ENCODE measurements at regions not wholly inside any gene's neighbourhood (a gene's known extent, or its start where the extent isn't known, plus 50 kb on each side); places are given as distances from the start of the nearest gene placed in this dataset.

GRCh38 chr4:58935332-58935731 is 1825.1 kb upstream of the IGFBP7 start:
- TF ChIP-seq POLR2AphosphoS5 (IDR thresholded peaks at IDR 0.05; ENCODE audit: low read depth, low read length) (no peak), SIN3A (IDR thresholded peaks at IDR 0.05; ENCODE audit: borderline replicate concordance, insufficient read depth, low read length) (no peak), TAF1 (IDR thresholded peaks at IDR 0.05; ENCODE audit: borderline replicate concordance, insufficient read depth, low read length) (no peak)

GRCh38 chr4:58936436-58936835 is 1826.3 kb upstream of the IGFBP7 start:
- TF ChIP-seq TAF1 (IDR thresholded peaks at IDR 0.05; ENCODE audit: borderline replicate concordance, insufficient read depth, low read length), result no peak
- TF ChIP-seq SIN3A (IDR thresholded peaks at IDR 0.05; ENCODE audit: borderline replicate concordance, insufficient read depth, low read length), result no peak
- TF ChIP-seq FOXP2 (optimal IDR thresholded peaks at IDR 0.05; ENCODE audit: borderline replicate concordance, extremely low read depth, extremely low read length, insufficient read depth), result no peak
- no peak for TF ChIP-seq POLR2AphosphoS5 (IDR thresholded peaks at IDR 0.05; ENCODE audit: low read depth, low read length)
- no peak for TF ChIP-seq REST (IDR thresholded peaks at IDR 0.05; ENCODE audit: insufficient read depth in 1 of 2, low read depth in 2 of 2, low read length in 2 of 2)

- TF ChIP-seq POLR2AphosphoS5 (IDR thresholded peaks at IDR 0.05; ENCODE audit: low read depth, low read length) (no peak), REST (IDR thresholded peaks at IDR 0.05; ENCODE audit: insufficient read depth in 1 of 2, low read depth in 2 of 2, low read length in 2 of 2) (no peak), SIN3A (IDR thresholded peaks at IDR 0.05; ENCODE audit: borderline replicate concordance, insufficient read depth, low read length) (no peak), FOXP2 (optimal IDR thresholded peaks at IDR 0.05; ENCODE audit: borderline replicate concordance, extremely low read depth, extremely low read length, insufficient read depth) (no peak), TAF1 (IDR thresholded peaks at IDR 0.05; ENCODE audit: borderline replicate concordance, insufficient read depth, low read length) (no peak)
Observed at GRCh38 chr4:58940167-58940566, 1830.0 kb upstream of the IGFBP7 start.

- TF ChIP-seq SIN3A (IDR thresholded peaks at IDR 0.05; ENCODE audit: borderline replicate concordance, insufficient read depth, low read length) (no peak), REST (IDR thresholded peaks at IDR 0.05; ENCODE audit: insufficient read depth in 1 of 2, low read depth in 2 of 2, low read length in 2 of 2) (no peak), FOXP2 (optimal IDR thresholded peaks at IDR 0.05; ENCODE audit: borderline replicate concordance, extremely low read depth, extremely low read length, insufficient read depth) (no peak), POLR2AphosphoS5 (IDR thresholded peaks at IDR 0.05; ENCODE audit: low read depth, low read length) (no peak), TAF1 (IDR thresholded peaks at IDR 0.05; ENCODE audit: borderline replicate concordance, insufficient read depth, low read length) (no peak)
Observed at GRCh38 chr4:58941286-58941685, 1831.1 kb upstream of the IGFBP7 start.

- no peak for TF ChIP-seq SIN3A (IDR thresholded peaks at IDR 0.05; ENCODE audit: borderline replicate concordance, insufficient read depth, low read length)
- TF ChIP-seq POLR2AphosphoS5 (IDR thresholded peaks at IDR 0.05; ENCODE audit: low read depth, low read length), result no peak
- no peak for TF ChIP-seq FOXP2 (optimal IDR thresholded peaks at IDR 0.05; ENCODE audit: borderline replicate concordance, extremely low read depth, extremely low read length, insufficient read depth)
- TF ChIP-seq TAF1 (IDR thresholded peaks at IDR 0.05; ENCODE audit: borderline replicate concordance, insufficient read depth, low read length), result no peak
- TF ChIP-seq REST (IDR thresholded peaks at IDR 0.05; ENCODE audit: insufficient read depth in 1 of 2, low read depth in 2 of 2, low read length in 2 of 2), result no peak
Observed at GRCh38 chr4:58953575-58953974, 1843.4 kb upstream of the IGFBP7 start.

All from PFSK-1 (cell line).